SU-DHL-6 (cell line): ENCODE measurements at regions not wholly inside any gene's neighbourhood (a gene's known extent, or its start where the extent isn't known, plus 50 kb on each side); places are given as distances from the start of the nearest gene placed in this dataset.

Experiments
- H2AFZ ChIP-seq: fragments of 200-600 bp; sonication (generic); 2 replicates; pipeline ENCODE4 v1.6.1; 2014; ENCODE audit warnings: low read depth, mild to moderate bottlenecking, moderate library complexity, mixed read lengths, antibody characterized with exemption, low read length; ENCODE audit not compliant: severe bottlenecking
- H3F3A ChIP-seq: fragments of 200-600 bp; shearing (Covaris generic); 2 replicates; pipeline ENCODE4 v1.6.0; 2016; ENCODE audit warnings: antibody characterized with exemption, mild to moderate bottlenecking; ENCODE audit not compliant: insufficient read depth
- H3K27ac ChIP-seq: fragments of 200-600 bp; sonication (generic); 2 replicates; pipeline ENCODE4 v1.5.1; 2016; ENCODE audit warnings: low read depth, mild to moderate bottlenecking, low read length, moderate library complexity, mixed read lengths
- H3K27me3 ChIP-seq: fragments of 200-600 bp; sonication (generic), shearing (Covaris generic); 2 replicates; pipeline ENCODE4 v1.6.0; 2014; ENCODE audit warnings: mild to moderate bottlenecking, low read length
- H3K36me3 ChIP-seq: fragments of 200-600 bp; sonication (generic); 2 replicates; pipeline ENCODE4 v1.6.1; 2014; ENCODE audit warnings: mild to moderate bottlenecking, low read length, mixed read lengths
- H3K4me2 ChIP-seq: fragments of 300-600, 200-600 bp; shearing (Covaris generic), sonication (generic); 2 replicates; pipeline ENCODE4 v1.6.0; 2014; ENCODE audit warnings: low read length, low read depth, mild to moderate bottlenecking; ENCODE audit not compliant: poor library complexity, severe bottlenecking
- H3K4me3 ChIP-seq: fragments of 200-600 bp; sonication (generic); 2 replicates; pipeline ENCODE4 v1.5.1; 2014; ENCODE audit warnings: antibody characterized with exemption, low read length, mild to moderate bottlenecking, mixed read lengths; ENCODE audit not compliant: insufficient read depth, poor library complexity, severe bottlenecking
- H3K79me2 ChIP-seq: fragments of 200-600 bp; sonication (generic); 2 replicates; pipeline ENCODE4 v1.6.1; 2014; ENCODE audit warnings: mild to moderate bottlenecking, low read length, moderate library complexity; ENCODE audit not compliant: insufficient read depth
- H3K9ac ChIP-seq: fragments of 200-600 bp; sonication (generic); 2 replicates; pipeline ENCODE4 v1.7.0; 2014; ENCODE audit warnings: mild to moderate bottlenecking, low read length
- H3K9me2 ChIP-seq: fragments of 200-600 bp; sonication (generic); replicated peaks from 2 replicates; pipeline ENCODE4 v1.6.1; 2014; ENCODE audit warnings: low read length; ENCODE audit not compliant: insufficient read depth
- H3K9me3 ChIP-seq: fragments of 200-600 bp; sonication (generic); 2 replicates; pipeline ENCODE4 v1.6.1; 2014; ENCODE audit warnings: low read length, mixed read lengths; ENCODE audit not compliant: insufficient read depth
- H4K20me1 ChIP-seq: fragments of 200-600 bp; sonication (generic); 2 replicates; pipeline ENCODE4 v1.6.1; 2014; ENCODE audit warnings: low read depth, mild to moderate bottlenecking, antibody characterized with exemption, low read length, moderate library complexity, mixed read lengths
- EZH2phosphoT487 ChIP-seq: fragments of 200-600 bp; sonication (generic), shearing (Covaris generic); conservative IDR thresholded peaks from 2 replicates; pipeline ENCODE4 v1.6.1; 2018; ENCODE audit warnings: mild to moderate bottlenecking, antibody characterized with exemption, low read length, moderate library complexity, mixed read lengths
- TF ChIP-seq, protein P1 (sequence below): fragments of 200-600 bp; sonication (generic); IDR thresholded peaks from one replicate; pipeline ENCODE4 v1.5.1; 2017; ENCODE audit warnings: antibody characterized with exemption, mild to moderate bottlenecking, low read length, moderate library complexity; ENCODE audit not compliant: insufficient read depth, poor library complexity, severe bottlenecking

DNA sequence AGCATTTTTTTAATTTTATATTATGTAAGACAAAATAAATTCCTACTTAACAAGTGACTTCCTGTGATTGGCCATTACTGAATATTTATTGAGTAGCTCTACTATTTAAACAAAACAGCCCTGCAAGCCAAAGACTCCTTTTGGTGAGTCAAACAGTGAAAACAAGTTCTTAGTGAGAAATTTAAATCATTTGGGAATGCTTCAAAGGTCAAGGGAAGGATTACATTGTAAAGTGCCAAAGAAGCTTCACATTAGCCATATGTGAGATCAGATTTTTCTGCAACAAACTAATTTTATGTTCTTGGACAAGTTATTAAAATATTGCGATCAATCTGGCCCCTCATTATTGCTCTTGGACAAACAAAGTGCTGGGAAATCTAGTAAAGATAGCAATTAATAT lies 795.4 kb upstream of the MGAT4C start:
- H3K27ac ChIP-seq: no peak overlapping the region

GRCh38 chr12:87047691-87048090 lies 791.5 kb upstream of the MGAT4C start:
- Histone ChIP-seq H3K27me3 (no peaks in the 10 kb centered on the region), H3K4me2 (no peak overlapping the region), H3K9me3 (no peaks in the 10 kb centered on the region), H3K36me3 (no peaks in the 10 kb centered on the region), H3F3A (no peaks in the 10 kb centered on the region), H3K27ac (no peak overlapping the region), H3K9ac (no peak overlapping the region), H3K79me2 (no peaks in the 10 kb centered on the region), H3K9me2 (no peaks in the 10 kb centered on the region), H3K4me3 (no peak overlapping the region), H2AFZ (no peak overlapping the region), H4K20me1 (no peaks in the 10 kb centered on the region)
- no peak for TF ChIP-seq EZH2phosphoT487
- TF ChIP-seq, protein P1, sequence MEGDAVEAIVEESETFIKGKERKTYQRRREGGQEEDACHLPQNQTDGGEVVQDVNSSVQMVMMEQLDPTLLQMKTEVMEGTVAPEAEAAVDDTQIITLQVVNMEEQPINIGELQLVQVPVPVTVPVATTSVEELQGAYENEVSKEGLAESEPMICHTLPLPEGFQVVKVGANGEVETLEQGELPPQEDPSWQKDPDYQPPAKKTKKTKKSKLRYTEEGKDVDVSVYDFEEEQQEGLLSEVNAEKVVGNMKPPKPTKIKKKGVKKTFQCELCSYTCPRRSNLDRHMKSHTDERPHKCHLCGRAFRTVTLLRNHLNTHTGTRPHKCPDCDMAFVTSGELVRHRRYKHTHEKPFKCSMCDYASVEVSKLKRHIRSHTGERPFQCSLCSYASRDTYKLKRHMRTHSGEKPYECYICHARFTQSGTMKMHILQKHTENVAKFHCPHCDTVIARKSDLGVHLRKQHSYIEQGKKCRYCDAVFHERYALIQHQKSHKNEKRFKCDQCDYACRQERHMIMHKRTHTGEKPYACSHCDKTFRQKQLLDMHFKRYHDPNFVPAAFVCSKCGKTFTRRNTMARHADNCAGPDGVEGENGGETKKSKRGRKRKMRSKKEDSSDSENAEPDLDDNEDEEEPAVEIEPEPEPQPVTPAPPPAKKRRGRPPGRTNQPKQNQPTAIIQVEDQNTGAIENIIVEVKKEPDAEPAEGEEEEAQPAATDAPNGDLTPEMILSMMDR: no peak

More for the DNA sequence above, 795.4 kb upstream of the MGAT4C start:
- H4K20me1 ChIP-seq: no peaks in the 10 kb centered on the region
- H3K36me3 ChIP-seq: no peaks in the 10 kb centered on the region
- H3K79me2 ChIP-seq: no peaks in the 10 kb centered on the region
- TF ChIP-seq, protein P1: no peak
- no peak for TF ChIP-seq EZH2phosphoT487
- no peaks in the 10 kb centered on the region for H3K9me3 ChIP-seq
- no peaks in the 10 kb centered on the region for H3K27me3 ChIP-seq
- no peaks in the 10 kb centered on the region for H3F3A ChIP-seq
- H3K9me2 ChIP-seq: no peaks in the 10 kb centered on the region
- no peak overlapping the region for H2AFZ ChIP-seq
- no peak overlapping the region for H3K9ac ChIP-seq
- no peak overlapping the region for H3K4me2 ChIP-seq
- no peak overlapping the region for H3K4me3 ChIP-seq

- Histone ChIP-seq H3K4me2 (no peak overlapping the region), H3K9me3 (no peaks in the 10 kb centered on the region), H4K20me1 (no peaks in the 10 kb centered on the region), H3K36me3 (no peaks in the 10 kb centered on the region), H3K9ac (no peak overlapping the region), H3K4me3 (no peak overlapping the region), H3K27ac (no peak overlapping the region), H3F3A (no peaks in the 10 kb centered on the region), H2AFZ (no peak overlapping the region), H3K79me2 (no peaks in the 10 kb centered on the region), H3K9me2 (no peaks in the 10 kb centered on the region), H3K27me3 (no peaks in the 10 kb centered on the region)
- TF ChIP-seq EZH2phosphoT487: no peak
- TF ChIP-seq, protein P1: no peak
Observed at GRCh38 chr12:87039536-87039935, 783.3 kb upstream of the MGAT4C start.

GRCh38 chr12:87038098-87038497 lies 781.9 kb upstream of the MGAT4C start:
- Histone ChIP-seq H2AFZ (no peak overlapping the region), H3K79me2 (no peaks in the 10 kb centered on the region), H3F3A (no peaks in the 10 kb centered on the region), H3K9me3 (no peaks in the 10 kb centered on the region), H3K27me3 (no peaks in the 10 kb centered on the region), H3K4me3 (no peak overlapping the region), H3K36me3 (no peaks in the 10 kb centered on the region), H3K4me2 (no peak overlapping the region), H4K20me1 (no peaks in the 10 kb centered on the region), H3K27ac (no peak overlapping the region), H3K9ac (no peak overlapping the region), H3K9me2 (no peaks in the 10 kb centered on the region)
- TF ChIP-seq EZH2phosphoT487: no peak
- TF ChIP-seq, protein P1: no peak
